ENCODE measurements at regions not wholly inside any gene's neighbourhood (a gene's known extent, or its start where the extent isn't known, plus 50 kb on each side); places are given as distances from the start of the nearest gene placed in this dataset.
"Not testable (repeated sequence)": the region's sequence is repeated elsewhere in the genome, so short reads cannot be mapped to it uniquely, and the experiment has no call there.

GRCh38 chr9:90192465-90192864, 450.2 kb downstream of the DIRAS2 start:
- not testable (repeated sequence) for TF ChIP-seq SUZ12 (IDR thresholded peaks at IDR 0.05; ENCODE audit: extremely low read depth, insufficient read depth, insufficient read length); ZNF274 (IDR thresholded peaks at IDR 0.05; ENCODE audit: low read depth, low read length); YY1 (IDR thresholded peaks at IDR 0.05; ENCODE audit: insufficient read depth, insufficient read length)
